CD4-positive, alpha-beta memory T cell (primary cell): ENCODE measurements at regions not wholly inside any gene's neighbourhood (a gene's known extent, or its start where the extent isn't known, plus 50 kb on each side); places are given as distances from the start of the nearest gene placed in this dataset.
"Not testable (repeated sequence)": the region's sequence is repeated elsewhere in the genome, so short reads cannot be mapped to it uniquely, and the experiment has no call there.

Experiments used
- CTCF ChIA-PET: fragments of 350-600 bp; sonication (Branson Sonifier 250); formaldehyde crosslinking; loops from one replicate; lab custom pipeline; 2021; ENCODE audit warnings: inconsistent platforms; ENCODE audit not compliant: partially characterized antibody; lab: Charles Lee
- POLR2A ChIA-PET: fragments of 350-600 bp; sonication (Branson Sonifier 250); formaldehyde crosslinking; loops from one replicate; lab custom pipeline; 2021; ENCODE audit not compliant: partially characterized antibody; lab: Charles Lee
- DNase-seq, 5 donors: peaks; one replicate each; pipeline versions ENCODE4 v3.0.0 to v3.0.0-alpha.2; 2020 to 2022; ENCODE audit warnings: mixed read lengths in 1 of 5
- H3K27ac ChIP-seq: one replicate; pipeline ENCODE4 v1.7.0; 2013; ENCODE audit warnings: low read depth, low read length
- H3K27me3 ChIP-seq: 2 replicates; pipeline ENCODE4 v1.7.0; 2013; ENCODE audit warnings: mild to moderate bottlenecking, low read length, moderate library complexity; ENCODE audit not compliant: insufficient read depth
- H3K36me3 ChIP-seq: 2 replicates; pipeline ENCODE4 v1.7.0; 2013; ENCODE audit warnings: mild to moderate bottlenecking, low read length, moderate library complexity; ENCODE audit not compliant: insufficient read depth
- H3K4me1 ChIP-seq: 2 replicates; pipeline ENCODE4 v1.7.0; 2013; ENCODE audit warnings: mild to moderate bottlenecking, low read length, moderate library complexity; ENCODE audit not compliant: insufficient read depth
- H3K4me3 ChIP-seq, 2 donors: one replicate each; pipeline ENCODE4 v1.7.0; 2013; ENCODE audit warnings: low read length in 2 of 2, mild to moderate bottlenecking in 1 of 2
- H3K9me3 ChIP-seq, 2 donors: one replicate each; pipeline ENCODE4 v1.7.0; 2013; ENCODE audit warnings: low read length in 2 of 2, control low read depth in 1 of 2; ENCODE audit not compliant: control insufficient read depth in 1 of 2
- H3K27ac Mint-ChIP-seq, 7 donors: one replicate each; pipeline ENCODE4 v1.8.0; 2020 to 2021; ENCODE audit warnings: mixed read lengths in 7 of 7, mild to moderate bottlenecking in 6 of 7, inconsistent platforms in 3 of 7, moderate library complexity in 3 of 7
- H3K27me3 Mint-ChIP-seq, 2 donors: one replicate each; pipeline ENCODE4 v1.8.0; 2020 to 2021; ENCODE audit warnings: mixed read lengths in 2 of 2
- H3K36me3 Mint-ChIP-seq, 2 donors: one replicate each; pipeline ENCODE4 v1.8.0; 2020 to 2021; ENCODE audit warnings: mixed read lengths in 2 of 2, inconsistent platforms in 1 of 2, mild to moderate bottlenecking in 1 of 2
- H3K4me1 Mint-ChIP-seq, 4 donors: one replicate each; pipeline ENCODE4 v1.8.0; 2020 to 2021; ENCODE audit warnings: mixed read lengths in 4 of 4, mild to moderate bottlenecking in 1 of 4
- H3K4me3 Mint-ChIP-seq, 8 donors: one replicate each; pipeline ENCODE4 v1.8.0; 2020 to 2021; ENCODE audit warnings: mixed read lengths in 8 of 8, mild to moderate bottlenecking in 7 of 8, moderate library complexity in 6 of 8, inconsistent platforms in 3 of 8
- H3K9me3 Mint-ChIP-seq, 8 donors: one replicate each; pipeline ENCODE4 v1.8.0; 2020 to 2021; ENCODE audit warnings: mixed read lengths in 8 of 8, mild to moderate bottlenecking in 5 of 8, inconsistent platforms in 3 of 8, moderate library complexity in 1 of 8
- intact Hi-C: fragments of 100-400 bp; cut with micrococcal nuclease; formaldehyde crosslinking; loops from one replicate; pipeline ENCODE4 v1.15.1; 2023

- Histone ChIP-seq H3K27me3 (no peaks in the 10 kb centered on the region), H3K27ac (no peak overlapping the region), H3K36me3 (no peaks in the 10 kb centered on the region), H3K4me3 (no peak overlapping the region), H3K4me1 (no peaks in the 10 kb centered on the region), H3K9me3 (no peaks in the 10 kb centered on the region)
- no peaks in the 10 kb centered on the region for H3K36me3 Mint-ChIP-seq
- H3K27ac Mint-ChIP-seq: no peak overlapping the region
- H3K9me3 Mint-ChIP-seq: peaks cover 0 to 18% (median 12%) of the 10 kb centered on the region in 8 donors
- no peaks in the 10 kb centered on the region for H3K4me1 Mint-ChIP-seq
- no peak for DNase-seq
- POLR2A ChIA-PET: no interaction called here
- H3K27me3 Mint-ChIP-seq: peaks cover 5 to 10% of the 10 kb centered on the region in 2 donors
- H3K4me3 Mint-ChIP-seq: no peak overlapping the region
- intact Hi-C loops: no loop called here
- CTCF ChIA-PET: no interaction called here
Observed at GRCh38 chr5:108503986-108504385, 122.1 kb upstream of the FBXL17 start.

DNA sequence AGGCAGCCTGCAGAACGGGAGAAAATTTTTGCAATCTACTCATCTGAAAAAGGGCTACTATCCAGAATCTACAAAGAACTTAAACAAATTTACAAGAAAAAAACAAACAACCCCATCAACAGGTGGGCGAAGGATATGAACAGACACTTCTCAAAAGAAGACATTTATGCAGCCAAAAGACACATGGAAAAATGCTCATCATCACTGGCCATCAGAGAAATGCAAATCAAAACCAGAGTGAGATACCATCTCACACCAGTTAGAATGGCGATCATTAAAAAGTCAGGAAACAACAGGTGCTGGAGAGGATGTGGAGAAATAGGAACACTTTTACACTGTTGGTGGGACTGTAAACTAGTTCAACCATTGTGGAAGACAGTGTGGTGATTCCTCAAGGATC, 113.7 kb upstream of the FBXL17 start:
- CTCF ChIA-PET: not testable (repeated sequence)

GRCh38 chr5:108487951-108488350, 106.1 kb upstream of the FBXL17 start:
- H3K27me3 Mint-ChIP-seq: peaks cover 15 to 17% of the 10 kb centered on the region in 2 donors

More for the DNA sequence above, 113.7 kb upstream of the FBXL17 start:
- H3K27ac Mint-ChIP-seq, H3K27me3 Mint-ChIP-seq, H3K9me3 ChIP-seq, intact Hi-C loops, H3K4me1 ChIP-seq, H3K4me3 ChIP-seq, POLR2A ChIA-PET, H3K36me3 Mint-ChIP-seq, H3K27ac ChIP-seq, H3K4me3 Mint-ChIP-seq, DNase-seq, H3K4me1 Mint-ChIP-seq, H3K36me3 ChIP-seq, H3K27me3 ChIP-seq: not testable (repeated sequence)
- H3K9me3 Mint-ChIP-seq: peaks cover 0 to 15% (median 8%) of the 10 kb centered on the region in 8 donors

GRCh38 chr5:108484035-108484434, 102.1 kb upstream of the FBXL17 start:
- Histone ChIP-seq H3K27me3 (no peaks in the 10 kb centered on the region), H3K4me1 (no peaks in the 10 kb centered on the region), H3K36me3 (no peaks in the 10 kb centered on the region), H3K4me3 (no peak overlapping the region), H3K9me3 (no peaks in the 10 kb centered on the region), H3K27ac (no peak overlapping the region)
- Mint-ChIP-seq H3K4me1 (peaks cover 0 to 2% (median 0%) of the 10 kb centered on the region in 4 donors), H3K4me3 (no peak overlapping the region), H3K27ac (no peak overlapping the region), H3K36me3 (no peaks in the 10 kb centered on the region), H3K9me3 (peaks cover 0 to 10% (median 3%) of the 10 kb centered on the region in 8 donors), H3K27me3 (peaks cover 8 to 13% of the 10 kb centered on the region in 2 donors)
- intact Hi-C loops: no loop called here
- no peak for DNase-seq
- ChIA-PET POLR2A (no interaction called here), CTCF (no interaction called here)

More at GRCh38 chr5:108487951-108488350, 106.1 kb upstream of the FBXL17 start:
- peaks cover 0 to 15% (median 7%) of the 10 kb centered on the region in 8 donors for H3K9me3 Mint-ChIP-seq
- H3K4me3 Mint-ChIP-seq: peak overlapping the region in 1 of 8 donors; percentile 33
- ChIA-PET CTCF (no interaction called here), POLR2A (no interaction called here)
- no peaks in the 10 kb centered on the region for H3K4me1 Mint-ChIP-seq
- Histone ChIP-seq H3K4me1 (no peaks in the 10 kb centered on the region), H3K27ac (no peak overlapping the region), H3K36me3 (no peaks in the 10 kb centered on the region), H3K27me3 (no peaks in the 10 kb centered on the region), H3K4me3 (no peak overlapping the region), H3K9me3 (no peaks in the 10 kb centered on the region)
- DNase-seq: no peak
- intact Hi-C loops: no loop called here
- no peak overlapping the region for H3K27ac Mint-ChIP-seq
- H3K36me3 Mint-ChIP-seq: no peaks in the 10 kb centered on the region

GRCh38 chr5:108481355-108481931, 99.5 kb upstream of the FBXL17 start:
- H3K4me3 Mint-ChIP-seq: no peak overlapping the region
- no peaks in the 10 kb centered on the region for H3K36me3 ChIP-seq
- no peak for DNase-seq
- peaks cover 1 to 6% of the 10 kb centered on the region in 2 donors for H3K27me3 Mint-ChIP-seq
- H3K36me3 Mint-ChIP-seq: no peaks in the 10 kb centered on the region
- intact Hi-C loops: no loop called here
- POLR2A ChIA-PET: no interaction called here
- no peak overlapping the region for H3K27ac ChIP-seq
- H3K27ac Mint-ChIP-seq: no peak overlapping the region
- peaks cover 0 to 2% (median 0%) of the 10 kb centered on the region in 4 donors for H3K4me1 Mint-ChIP-seq
- no peaks in the 10 kb centered on the region for H3K9me3 Mint-ChIP-seq
- H3K4me1 ChIP-seq: no peaks in the 10 kb centered on the region
- H3K27me3 ChIP-seq: no peaks in the 10 kb centered on the region
- no peak overlapping the region for H3K4me3 ChIP-seq
- CTCF ChIA-PET: no interaction called here
- no peaks in the 10 kb centered on the region for H3K9me3 ChIP-seq

DNA sequence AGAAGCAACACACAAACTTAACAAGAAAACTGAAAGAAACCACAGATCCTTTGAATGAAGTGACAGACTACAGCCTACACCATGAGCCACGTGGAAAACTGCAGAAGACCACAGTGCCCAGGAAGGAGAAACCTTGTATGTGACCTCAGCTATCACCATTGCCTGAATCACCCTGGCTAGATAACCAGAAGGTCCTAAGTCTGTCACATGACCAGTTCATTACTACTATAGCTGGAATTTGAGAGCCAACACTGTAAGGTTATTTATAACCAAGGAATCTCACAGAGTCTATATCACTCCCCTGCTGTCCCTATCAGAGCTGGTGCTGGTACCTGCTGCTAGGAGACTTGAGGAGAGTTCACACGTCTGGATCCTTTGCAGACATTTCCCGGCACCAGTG, 90.3 kb upstream of the FBXL17 start:
- H3K9me3 Mint-ChIP-seq: peaks cover 0 to 6% (median 0%) of the 10 kb centered on the region in 8 donors
- CTCF ChIA-PET: no interaction called here

DNA sequence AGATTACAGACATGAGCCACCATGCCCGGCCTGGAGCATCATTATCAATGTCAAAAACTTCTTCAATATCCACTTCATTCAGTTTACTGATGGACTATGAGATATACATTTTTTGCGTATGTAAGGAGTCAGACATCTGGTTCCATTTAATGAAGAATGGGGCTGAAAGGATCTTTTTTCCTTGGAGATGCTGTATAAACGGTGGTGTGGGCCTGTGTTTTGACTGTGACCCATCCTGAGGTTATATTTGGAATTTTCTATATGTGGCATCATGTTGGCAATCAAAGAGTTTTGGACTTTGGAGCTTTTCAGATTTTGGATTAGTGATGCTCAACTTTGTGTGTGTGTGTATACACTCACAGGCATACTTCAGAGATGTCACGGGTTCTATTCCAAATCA, 85.7 kb upstream of the FBXL17 start:
- H3K4me3 ChIP-seq: no peak overlapping the region
- no peaks in the 10 kb centered on the region for H3K27me3 ChIP-seq
- DNase-seq: no peak
- no peak overlapping the region for H3K27ac Mint-ChIP-seq
- H3K4me3 Mint-ChIP-seq: no peak overlapping the region
- H3K27me3 Mint-ChIP-seq: peaks cover 2 to 4% of the 10 kb centered on the region in 2 donors
- no peaks in the 10 kb centered on the region for H3K36me3 Mint-ChIP-seq
- ChIA-PET CTCF (no interaction called here), POLR2A (no interaction called here)
- intact Hi-C loops: no loop called here
- H3K4me1 ChIP-seq: no peaks in the 10 kb centered on the region
- H3K9me3 ChIP-seq: no peaks in the 10 kb centered on the region
- no peaks in the 10 kb centered on the region for H3K4me1 Mint-ChIP-seq
- no peaks in the 10 kb centered on the region for H3K36me3 ChIP-seq
- no peak overlapping the region for H3K27ac ChIP-seq
- H3K9me3 Mint-ChIP-seq: peaks cover 0 to 3% (median 0%) of the 10 kb centered on the region in 8 donors

More for the DNA sequence above, 90.3 kb upstream of the FBXL17 start:
- no peaks in the 10 kb centered on the region for H3K36me3 Mint-ChIP-seq
- H3K27ac Mint-ChIP-seq: no peak overlapping the region
- no peaks in the 10 kb centered on the region for H3K4me1 ChIP-seq
- peaks cover 3 to 9% of the 10 kb centered on the region in 2 donors for H3K27me3 Mint-ChIP-seq
- H3K36me3 ChIP-seq: no peaks in the 10 kb centered on the region
- POLR2A ChIA-PET: no interaction called here
- no peak for DNase-seq
- no peak overlapping the region for H3K4me3 ChIP-seq
- H3K4me3 Mint-ChIP-seq: no peak overlapping the region
- no peak overlapping the region for H3K27ac ChIP-seq
- intact Hi-C loops: no loop called here
- H3K9me3 ChIP-seq: no peaks in the 10 kb centered on the region
- H3K4me1 Mint-ChIP-seq: no peaks in the 10 kb centered on the region
- H3K27me3 ChIP-seq: no peaks in the 10 kb centered on the region
